Skeletal muscle tissue (tissue), 3 donors: ENCODE measurements at regions not wholly inside any gene's neighbourhood (a gene's known extent, or its start where the extent isn't known, plus 50 kb on each side); places are given as distances from the start of the nearest gene placed in this dataset.

ENCODE experiments used
- H3K27ac ChIP-seq: one replicate; pipeline ENCODE4 v1.7.0; 2013; ENCODE audit warnings: mild to moderate bottlenecking, low read depth, low read length, inconsistent platforms
- H3K27me3 ChIP-seq, 3 donors: one replicate each; pipeline ENCODE4 v1.7.0; 2013; ENCODE audit warnings: low read length in 3 of 3; ENCODE audit not compliant: control insufficient read depth in 3 of 3, insufficient read depth in 3 of 3
- H3K36me3 ChIP-seq, 3 donors: one replicate each; pipeline ENCODE4 v1.7.0; 2013; ENCODE audit warnings: low read length in 3 of 3; ENCODE audit not compliant: control insufficient read depth in 3 of 3, insufficient read depth in 3 of 3
- H3K4me1 ChIP-seq, 3 donors: one replicate each; pipeline ENCODE4 v1.7.0; 2013; ENCODE audit warnings: low read length in 3 of 3, mild to moderate bottlenecking in 3 of 3; ENCODE audit not compliant: control insufficient read depth in 3 of 3, insufficient read depth in 3 of 3
- H3K4me3 ChIP-seq, 3 donors: one replicate each; pipeline ENCODE4 v1.7.0; 2013; ENCODE audit warnings: low read length in 3 of 3
- H3K9ac ChIP-seq, 3 donors: one replicate each; pipeline ENCODE4 v1.7.0; 2013; ENCODE audit warnings: low read length in 3 of 3, mild to moderate bottlenecking in 3 of 3, moderate library complexity in 2 of 3, low read depth in 1 of 3
- H3K9me3 ChIP-seq, 3 donors: one replicate each; pipeline ENCODE4 v1.7.0; 2013; ENCODE audit warnings: low read length in 3 of 3; ENCODE audit not compliant: control insufficient read depth in 3 of 3
- donor health status: Osteomylitis.

DNA sequence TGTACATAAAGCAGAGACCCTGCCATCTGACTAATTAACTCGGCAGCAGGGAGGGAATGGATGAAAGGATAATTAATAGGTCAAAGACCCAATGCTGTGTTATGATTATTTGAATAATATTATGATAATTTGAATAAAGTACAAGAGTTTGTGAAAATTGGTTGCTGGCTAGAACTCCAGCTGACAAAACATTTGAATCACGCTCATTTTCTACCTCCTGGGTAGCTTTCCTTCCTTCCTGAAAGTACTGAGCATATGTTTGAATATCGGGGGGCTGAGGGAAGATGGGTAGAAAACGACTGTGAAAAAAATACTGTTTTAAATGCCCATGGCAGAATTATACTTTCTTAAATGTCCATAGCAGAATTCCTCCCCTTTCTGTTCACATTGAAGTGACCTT lies 243.6 kb upstream of the RBMS1 start:
- Histone ChIP-seq H3K9ac (no peak overlapping the region), H3K4me3 (no peak overlapping the region), H3K36me3 (no peaks in the 10 kb centered on the region), H3K27me3 (no peaks in the 10 kb centered on the region), H3K9me3 (no peaks in the 10 kb centered on the region), H3K27ac (no peak overlapping the region), H3K4me1 (no peaks in the 10 kb centered on the region)

DNA sequence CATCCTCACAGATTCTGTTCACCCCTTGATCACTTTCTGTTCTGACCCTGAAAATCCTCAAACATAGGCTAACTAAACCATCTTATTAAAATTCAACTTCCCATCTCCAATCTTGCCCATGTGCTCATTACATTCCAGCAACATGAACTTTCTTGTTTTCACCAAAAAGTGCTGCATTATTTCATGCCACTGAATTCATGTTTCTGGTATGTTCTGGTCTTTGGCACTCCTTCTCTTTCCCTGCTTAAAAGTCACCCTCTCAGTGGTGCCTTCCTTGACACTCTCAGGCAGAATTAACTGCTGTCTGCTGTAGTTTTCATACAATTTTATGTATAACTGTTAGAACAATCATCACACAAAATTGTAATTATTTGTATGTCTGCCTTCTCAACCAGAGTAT lies 247.7 kb upstream of the RBMS1 start:
- Histone ChIP-seq H3K36me3 (no peaks in the 10 kb centered on the region), H3K27me3 (no peaks in the 10 kb centered on the region), H3K9me3 (no peaks in the 10 kb centered on the region), H3K27ac (no peak overlapping the region), H3K9ac (no peak overlapping the region), H3K4me1 (no peaks in the 10 kb centered on the region), H3K4me3 (no peak overlapping the region)

DNA sequence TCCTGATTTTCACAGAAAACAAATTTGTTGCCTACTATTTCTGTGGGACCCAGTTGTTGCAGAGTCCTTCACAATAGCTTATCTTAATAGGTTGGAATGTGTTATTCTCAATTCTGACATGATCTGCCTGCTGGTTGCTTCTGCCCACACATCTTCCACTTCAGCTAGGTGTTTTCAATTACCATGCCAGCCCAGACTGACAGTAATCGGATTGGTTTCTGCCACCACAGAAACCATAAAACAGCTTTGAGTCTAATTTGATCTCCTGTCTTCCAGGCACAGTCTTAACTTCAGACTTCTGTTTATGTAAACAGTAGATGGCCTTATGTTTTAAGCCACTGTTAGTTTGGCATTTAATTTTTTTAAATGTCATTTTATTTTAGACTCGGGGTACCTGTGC lies 248.2 kb upstream of the RBMS1 start:
- H3K27ac ChIP-seq, result no peak overlapping the region
- H3K4me3 ChIP-seq, result no peak overlapping the region
- H3K36me3 ChIP-seq, result no peaks in the 10 kb centered on the region
- H3K9ac ChIP-seq, result no peak overlapping the region
- H3K9me3 ChIP-seq, result no peaks in the 10 kb centered on the region
- H3K4me1 ChIP-seq, result no peaks in the 10 kb centered on the region
- H3K27me3 ChIP-seq, result no peaks in the 10 kb centered on the region

DNA sequence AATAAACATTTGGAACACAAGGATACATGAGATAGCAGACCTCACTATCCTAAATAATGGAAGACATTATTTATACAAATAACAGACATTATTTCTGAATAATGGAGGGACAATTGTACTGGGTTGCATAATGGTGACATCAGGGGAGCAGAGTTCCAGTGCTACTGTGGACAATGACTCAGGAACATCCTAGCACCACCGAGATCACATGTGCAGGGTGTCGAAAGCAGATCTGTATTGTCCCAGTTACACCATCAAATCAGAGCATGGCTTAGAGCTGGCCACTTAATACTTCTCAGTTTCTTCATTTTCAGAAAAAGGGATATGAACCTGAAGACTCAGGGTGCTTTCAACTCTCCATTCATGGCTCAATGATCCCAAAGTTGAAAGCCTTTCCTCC lies 249.1 kb upstream of the RBMS1 start:
- Histone ChIP-seq H3K36me3 (no peaks in the 10 kb centered on the region), H3K27ac (no peak overlapping the region), H3K9me3 (no peaks in the 10 kb centered on the region), H3K4me1 (no peaks in the 10 kb centered on the region), H3K4me3 (no peak overlapping the region), H3K27me3 (no peaks in the 10 kb centered on the region), H3K9ac (no peak overlapping the region)

DNA sequence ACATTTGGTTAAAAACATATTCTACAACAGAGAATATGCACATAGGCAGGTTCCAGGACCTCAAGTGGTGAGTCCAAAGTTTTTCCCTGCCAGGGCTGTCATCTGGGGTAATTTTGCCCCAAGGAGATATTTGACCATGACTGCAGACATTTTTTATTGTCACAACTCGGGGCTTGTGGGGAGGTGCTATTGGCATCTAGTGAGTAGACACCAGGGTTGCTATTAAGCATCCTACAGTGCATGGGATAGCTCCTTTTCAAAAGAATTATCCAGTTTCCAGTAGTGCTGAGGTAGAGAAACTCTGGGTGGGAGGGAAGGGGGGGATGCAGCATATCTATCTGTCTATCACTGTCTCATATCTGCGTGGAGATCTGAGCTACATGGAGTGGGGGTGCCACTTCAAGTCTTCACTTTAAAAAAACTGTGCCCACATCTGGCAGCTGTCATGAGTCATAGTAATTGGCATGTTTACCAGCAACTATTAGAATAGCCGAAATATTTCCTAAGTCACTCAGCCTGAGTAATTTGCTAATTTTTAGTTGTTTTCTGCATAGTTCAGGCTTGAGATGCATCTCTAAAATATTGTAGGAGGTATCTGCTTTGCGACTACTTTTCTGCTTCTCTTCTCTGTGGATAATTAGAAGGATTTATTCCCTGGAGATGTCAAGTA lies 254.0 kb upstream of the RBMS1 start:
- no peak overlapping the region for H3K27ac ChIP-seq

DNA sequence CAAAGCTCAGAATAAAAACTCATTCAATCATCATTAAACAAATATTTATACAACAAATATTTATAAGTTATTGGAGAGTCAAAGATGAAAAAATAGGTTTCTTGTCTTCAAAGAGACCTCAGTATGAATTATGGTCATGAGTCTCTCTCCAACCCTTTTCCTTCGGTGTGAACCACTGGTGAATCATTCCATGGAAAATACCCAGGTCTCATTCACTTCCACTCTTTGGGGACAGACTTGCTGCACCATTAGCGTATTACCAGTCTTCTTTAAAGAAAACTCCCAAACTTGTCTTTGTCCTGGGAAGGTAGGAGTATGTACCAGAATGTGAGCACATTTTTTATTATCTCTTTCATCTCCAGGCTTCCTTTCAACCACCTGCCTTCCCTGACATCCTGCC lies 257.4 kb upstream of the RBMS1 start:
- Histone ChIP-seq H3K4me3 (no peak overlapping the region), H3K4me1 (no peaks in the 10 kb centered on the region), H3K36me3 (no peaks in the 10 kb centered on the region), H3K9me3 (peaks cover 0 to 6% (median 0%) of the 10 kb centered on the region in 3 donors), H3K9ac (no peak overlapping the region), H3K27me3 (no peaks in the 10 kb centered on the region), H3K27ac (no peak overlapping the region)

More for the DNA sequence above, 254.0 kb upstream of the RBMS1 start:
- Histone ChIP-seq H3K36me3 (no peaks in the 10 kb centered on the region), H3K9me3 (no peaks in the 10 kb centered on the region), H3K4me3 (no peak overlapping the region), H3K27me3 (no peaks in the 10 kb centered on the region), H3K9ac (no peak overlapping the region), H3K4me1 (no peaks in the 10 kb centered on the region)

DNA sequence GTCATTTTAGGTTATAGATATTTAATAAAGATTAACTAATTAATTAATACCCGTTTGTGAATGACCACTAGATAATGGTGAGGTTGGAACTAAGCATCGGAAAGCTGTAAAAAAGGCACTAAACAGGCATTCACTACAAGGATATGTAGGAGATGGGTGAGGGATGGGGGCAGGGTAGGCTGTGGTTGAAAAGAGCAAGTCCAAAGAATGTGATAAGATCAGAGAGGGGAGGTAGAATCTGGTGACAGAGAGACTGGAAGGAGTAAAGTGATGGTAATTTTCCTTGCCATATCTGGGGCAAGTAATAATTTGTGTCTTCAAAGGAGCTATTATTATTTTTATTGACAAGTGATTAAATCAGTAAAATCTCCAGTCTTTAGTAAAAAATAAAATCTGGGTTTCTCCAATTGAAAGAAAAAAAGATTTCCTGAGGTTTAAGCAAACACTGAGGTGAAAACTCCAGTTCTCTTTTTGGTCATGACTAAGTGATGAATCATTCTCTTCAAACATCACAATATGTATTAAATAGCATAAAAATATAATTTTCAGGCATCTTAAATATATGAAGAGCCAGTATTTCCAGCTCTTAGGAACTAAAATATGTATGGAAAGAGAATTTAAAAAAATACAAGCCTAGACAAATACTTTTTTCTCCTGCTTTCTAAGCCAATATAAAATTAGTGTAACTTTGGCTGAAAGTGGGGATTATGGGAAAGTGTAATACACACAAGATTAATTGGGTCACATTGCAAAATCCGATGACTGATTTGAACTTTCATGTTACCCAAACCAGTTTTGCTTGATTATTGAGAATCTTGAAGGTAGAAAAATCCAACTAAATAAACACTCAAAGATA lies 259.1 kb upstream of the RBMS1 start:
- H3K36me3 ChIP-seq, result no peaks in the 10 kb centered on the region
- H3K27me3 ChIP-seq, result no peaks in the 10 kb centered on the region
- H3K9ac ChIP-seq, result no peak overlapping the region
- no peak overlapping the region for H3K4me3 ChIP-seq
- H3K27ac ChIP-seq, result no peak overlapping the region
- H3K9me3 ChIP-seq, result peaks cover 0 to 6% (median 0%) of the 10 kb centered on the region in 3 donors
- H3K4me1 ChIP-seq, result no peaks in the 10 kb centered on the region

DNA sequence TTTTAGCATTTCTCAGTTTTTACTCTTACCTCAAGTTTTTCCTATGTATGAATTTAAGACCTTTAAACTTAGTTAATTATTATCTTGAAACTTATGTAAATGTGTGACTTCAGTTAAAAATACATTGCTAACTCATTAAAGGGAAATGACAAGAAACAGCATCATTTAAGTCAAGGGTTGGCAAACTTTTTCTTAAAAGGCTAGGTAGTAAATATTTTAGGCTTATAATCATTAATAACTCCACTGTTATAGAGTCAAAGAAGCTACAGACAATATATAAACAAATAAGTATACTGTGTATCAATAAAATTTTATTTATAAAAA lies 259.7 kb upstream of the RBMS1 start:
- H3K27me3 ChIP-seq, result no peaks in the 10 kb centered on the region
- H3K9me3 ChIP-seq, result peaks cover 0 to 6% (median 0%) of the 10 kb centered on the region in 3 donors
- H3K9ac ChIP-seq, result no peak overlapping the region
- no peaks in the 10 kb centered on the region for H3K4me1 ChIP-seq
- H3K27ac ChIP-seq, result no peak overlapping the region
- H3K36me3 ChIP-seq, result no peaks in the 10 kb centered on the region
- H3K4me3 ChIP-seq, result no peak overlapping the region

DNA sequence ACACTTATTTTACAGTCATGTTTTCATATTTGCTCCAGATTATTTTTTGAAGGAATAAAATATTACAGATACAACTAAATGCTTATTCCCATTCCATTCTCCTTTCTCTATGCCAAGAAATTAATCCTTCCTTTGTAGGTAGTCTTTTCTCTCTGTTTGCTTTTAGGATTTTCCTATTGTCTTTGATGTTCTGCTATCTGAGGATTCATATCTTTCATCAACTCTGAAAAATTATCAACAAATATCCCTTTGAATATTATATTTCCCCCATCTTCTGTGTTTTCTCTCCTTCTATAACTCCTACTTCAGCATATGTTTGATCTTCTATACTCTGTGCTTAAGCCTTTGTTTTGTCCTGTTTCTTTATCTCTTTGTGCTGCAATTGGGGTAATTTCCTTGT lies 260.4 kb upstream of the RBMS1 start:
- Histone ChIP-seq H3K9me3 (peaks cover 0 to 6% (median 0%) of the 10 kb centered on the region in 3 donors), H3K27me3 (no peaks in the 10 kb centered on the region), H3K4me3 (no peak overlapping the region), H3K9ac (no peak overlapping the region), H3K36me3 (no peaks in the 10 kb centered on the region), H3K4me1 (no peaks in the 10 kb centered on the region), H3K27ac (no peak overlapping the region)

DNA sequence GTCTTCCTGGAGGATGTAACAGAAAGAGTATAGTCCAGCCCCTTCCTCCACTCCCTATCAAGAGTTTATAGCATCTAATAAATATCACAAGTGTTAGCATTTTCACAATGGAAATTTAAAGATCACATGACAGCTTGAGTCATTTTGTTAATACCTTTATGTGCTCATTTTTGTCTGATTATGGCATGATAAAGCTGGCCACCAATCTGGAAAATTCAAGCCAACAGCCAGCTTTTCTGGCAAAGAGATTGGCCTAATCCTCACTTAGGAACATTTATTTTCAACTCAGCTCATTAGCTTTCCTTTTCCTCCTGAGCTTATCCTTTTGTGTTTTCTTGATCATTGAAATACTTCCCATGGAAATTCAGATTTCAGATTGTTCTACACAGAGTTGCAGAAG lies 262.9 kb upstream of the RBMS1 start:
- H3K36me3 ChIP-seq, result no peaks in the 10 kb centered on the region
- no peak overlapping the region for H3K27ac ChIP-seq
- H3K4me1 ChIP-seq, result no peaks in the 10 kb centered on the region
- H3K4me3 ChIP-seq, result no peak overlapping the region
- no peak overlapping the region for H3K9ac ChIP-seq
- H3K9me3 ChIP-seq, result peaks cover 0 to 6% (median 0%) of the 10 kb centered on the region in 3 donors
- H3K27me3 ChIP-seq, result no peaks in the 10 kb centered on the region
